ENCODE measurements at regions not wholly inside any gene's neighbourhood (a gene's known extent, or its start where the extent isn't known, plus 50 kb on each side); places are given as distances from the start of the nearest gene placed in this dataset.

- Mint-ChIP-seq H3K27me3 (ENCODE audit: insufficient read depth, low read depth, poor library complexity) (peaks cover 16% of the 10 kb centered on the region), H3K9me3 (no peaks in the 10 kb centered on the region), H3K27ac (no peak overlapping the region), H3K36me3 (ENCODE audit: low read depth) (no peaks in the 10 kb centered on the region; the same call in 2 of the 3 replicates), H3K4me1 (peaks cover 37% of the 10 kb centered on the region), H3K4me3 (no peak overlapping the region)
- H3K4me3 ChIP-seq: no peak overlapping the region
- TF ChIP-seq ZNF462 (CRISPR knock-in tag; IDR thresholded peaks at IDR 0.05) (no peak), CTCF (conservative IDR thresholded peaks at IDR 0.05; ENCODE audit: low read depth in 2 of 2) (no peak), JUNB (IDR thresholded peaks at IDR 0.05; ENCODE audit: unreplicated experiment) (no peak), EZH2phosphoT487 (IDR thresholded peaks at IDR 0.05; ENCODE audit: unreplicated experiment) (no peak), POLR2AphosphoS5 (IDR thresholded peaks at IDR 0.05; ENCODE audit: low read depth) (no peak), ZNF114 (CRISPR knock-in tag; IDR thresholded peaks at IDR 0.05) (no peak), ETS1 (IDR thresholded peaks at IDR 0.05) (no peak), ZNF331 (CRISPR knock-in tag; IDR thresholded peaks at IDR 0.05; ENCODE audit: low read depth) (no peak), STAT1 (IDR thresholded peaks at IDR 0.05; ENCODE audit: unreplicated experiment) (no peak), REST (IDR thresholded peaks at IDR 0.05; ENCODE audit: unreplicated experiment) (no peak), EZH2 (IDR thresholded peaks at IDR 0.05; ENCODE audit: low read depth, unreplicated experiment) (no peak), NANOG (IDR thresholded peaks at IDR 0.05; ENCODE audit: borderline replicate concordance) (no peak), CREB1 (CRISPR knock-in tag; IDR thresholded peaks at IDR 0.05; ENCODE audit: low read depth) (no peak)
- H3K27ac ChIP-seq (ENCODE audit: low read depth): no peak overlapping the region
- H3K9me2 ChIP-seq (ENCODE audit: insufficient read depth): no peaks in the 10 kb centered on the region; the same call in 1 of the 2 replicates
- no peaks in the 10 kb centered on the region for H3K27me3 ChIP-seq (ENCODE audit: insufficient read depth)
- ATAC-seq (no peak), DNase-seq (ENCODE audit: low spot score) (no peak)
- H3K36me3 ChIP-seq (ENCODE audit: insufficient read depth): no peaks in the 10 kb centered on the region
- H4K20me1 ChIP-seq (replicated peaks; ENCODE audit: insufficient read depth): no peaks in the 10 kb centered on the region
- no peak overlapping the region for H3K4me2 ChIP-seq
- no peak overlapping the region; the same call in 1 of the 2 replicates for H2AFZ ChIP-seq
- no peaks in the 10 kb centered on the region for H3F3A ChIP-seq (replicated peaks; ENCODE audit: low read depth)
- H3K79me2 ChIP-seq (replicated peaks; ENCODE audit: insufficient read depth): no peaks in the 10 kb centered on the region
- H3K4me1 ChIP-seq (ENCODE audit: insufficient read depth): peaks cover 43% of the 10 kb centered on the region
Observed at GRCh38 chr2:42960002-42960841, 167.8 kb upstream of the HAAO start.

Data from GM23338 (cell line).